GM10248 (cell line): ENCODE measurements at regions not wholly inside any gene's neighbourhood (a gene's known extent, or its start where the extent isn't known, plus 50 kb on each side); places are given as distances from the start of the nearest gene placed in this dataset.

Experiments used
- CTCF ChIA-PET: fragments of 300-600 bp; sonication (Branson Sonifier 250); formaldehyde crosslinking; extraction: SDS; loops from one replicate; lab custom pipeline; 2021; ENCODE audit warnings: antibody characterized with exemption; lab: Yijun Ruan, JAX
- POLR2A ChIA-PET: fragments of 350-650 bp; sonication (Branson Sonifier 250); formaldehyde crosslinking; extraction: SDS; loops from one replicate; lab custom pipeline; 2020; ENCODE audit warnings: antibody characterized with exemption; lab: Yijun Ruan, JAX
- DNase-seq: peaks from one replicate; pipeline ENCODE4 v3.0.0; 2012; ENCODE audit errors: extremely low spot score
- TF ChIP-seq, protein P1 (sequence below): IDR thresholded peaks from 2 replicates; pipeline ENCODE4 v1.5.1; 2012; ENCODE audit warnings: mild to moderate bottlenecking, low read depth; ENCODE audit errors: extremely low read depth, missing control alignments, control extremely low read depth

DNA sequence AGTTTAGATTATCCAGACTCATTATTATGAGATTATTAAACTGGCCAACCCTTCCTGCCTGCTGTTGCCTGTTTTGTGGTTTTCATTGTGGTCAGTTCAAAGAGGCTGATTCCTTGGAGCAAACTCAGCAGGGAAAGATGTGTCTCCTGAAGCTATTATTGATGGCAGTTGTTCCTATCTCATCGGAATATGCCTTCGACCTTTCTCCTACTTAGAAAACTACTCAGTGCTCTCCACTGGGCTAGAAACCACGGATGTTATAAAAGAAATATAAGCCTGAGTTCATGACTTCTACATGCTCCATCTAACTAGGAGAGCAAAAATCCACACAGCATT is 80.2 kb upstream of the NAV2 start:
- ChIA-PET CTCF (interaction anchor here (1.0 kb wide), 1 partner anchor 21 kb away, joined by 3 read pairs; no protein-coding TSS in a partner anchor), POLR2A (no interaction called here)
- TF ChIP-seq, protein P1, sequence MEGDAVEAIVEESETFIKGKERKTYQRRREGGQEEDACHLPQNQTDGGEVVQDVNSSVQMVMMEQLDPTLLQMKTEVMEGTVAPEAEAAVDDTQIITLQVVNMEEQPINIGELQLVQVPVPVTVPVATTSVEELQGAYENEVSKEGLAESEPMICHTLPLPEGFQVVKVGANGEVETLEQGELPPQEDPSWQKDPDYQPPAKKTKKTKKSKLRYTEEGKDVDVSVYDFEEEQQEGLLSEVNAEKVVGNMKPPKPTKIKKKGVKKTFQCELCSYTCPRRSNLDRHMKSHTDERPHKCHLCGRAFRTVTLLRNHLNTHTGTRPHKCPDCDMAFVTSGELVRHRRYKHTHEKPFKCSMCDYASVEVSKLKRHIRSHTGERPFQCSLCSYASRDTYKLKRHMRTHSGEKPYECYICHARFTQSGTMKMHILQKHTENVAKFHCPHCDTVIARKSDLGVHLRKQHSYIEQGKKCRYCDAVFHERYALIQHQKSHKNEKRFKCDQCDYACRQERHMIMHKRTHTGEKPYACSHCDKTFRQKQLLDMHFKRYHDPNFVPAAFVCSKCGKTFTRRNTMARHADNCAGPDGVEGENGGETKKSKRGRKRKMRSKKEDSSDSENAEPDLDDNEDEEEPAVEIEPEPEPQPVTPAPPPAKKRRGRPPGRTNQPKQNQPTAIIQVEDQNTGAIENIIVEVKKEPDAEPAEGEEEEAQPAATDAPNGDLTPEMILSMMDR: no peak
- no peak for DNase-seq

GRCh38 chr11:19631712-19632498 is 80.7 kb upstream of the NAV2 start:
- POLR2A ChIA-PET: no interaction called here
- CTCF ChIA-PET: interaction anchor here (1.0 kb wide), 1 partner anchor 21 kb away, joined by 3 read pairs; no protein-coding TSS in a partner anchor
- no peak for DNase-seq
- TF ChIP-seq, protein P1: no peak

GRCh38 chr11:19628018-19628417 is 84.6 kb upstream of the NAV2 start:
- ChIA-PET POLR2A (no interaction called here), CTCF (no interaction called here)
- no peak for DNase-seq
- TF ChIP-seq, protein P1: no peak

GRCh38 chr11:19627566-19627965 is 85.1 kb upstream of the NAV2 start:
- DNase-seq: no peak
- TF ChIP-seq, protein P1: no peak
- CTCF ChIA-PET: no interaction called here
- POLR2A ChIA-PET: no interaction called here

- ChIA-PET CTCF (interaction anchor here (0.7 to 2.2 kb wide), 5 partner anchors 9 to 35 kb away, joined by 3 to 8 read pairs (median 3); no protein-coding TSS in a partner anchor), POLR2A (no interaction called here)
- TF ChIP-seq, protein P1: no peak
- DNase-seq: no peak
These were observed 87.2 kb upstream of the NAV2 start for GRCh38 chr11:19625438-19625837.

DNA sequence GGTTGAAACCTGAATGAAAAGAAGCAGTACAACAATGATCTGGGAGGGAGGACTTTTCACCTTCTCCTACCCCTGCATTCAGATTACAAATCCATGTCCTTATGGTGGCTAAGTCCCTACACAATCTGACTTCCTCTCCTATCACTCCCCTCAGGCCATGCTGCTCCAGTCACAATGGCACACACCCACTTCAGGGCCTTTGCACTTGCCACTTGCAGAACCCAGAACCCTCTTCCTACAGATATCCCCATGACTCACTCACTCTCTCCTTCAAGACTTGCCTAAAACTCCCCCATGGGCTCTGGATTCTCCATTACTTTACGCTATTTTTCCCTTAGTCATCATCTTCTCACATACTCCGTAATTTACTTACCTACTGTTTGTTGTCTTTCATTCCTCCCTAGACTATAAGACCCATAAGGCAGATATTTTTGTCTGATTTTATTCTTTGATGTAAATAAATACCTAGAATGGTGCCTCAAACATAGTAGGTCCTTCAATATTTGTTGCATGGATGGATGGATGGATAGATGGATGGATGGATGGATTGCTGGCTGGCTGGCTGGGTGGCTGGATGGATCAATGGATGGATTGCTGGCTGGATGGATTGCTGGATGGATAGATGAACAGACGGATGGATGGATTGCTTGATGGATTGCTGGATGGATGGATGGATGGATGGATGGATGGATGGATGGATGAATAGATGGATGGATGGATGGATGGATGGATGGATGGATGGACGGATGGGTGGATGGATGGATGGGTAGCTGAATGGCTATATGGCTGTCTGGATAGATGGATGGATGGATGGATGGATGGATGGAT is 94.7 kb upstream of the NAV2 start:
- ChIA-PET CTCF (no interaction called here), POLR2A (no interaction called here)
- no peak for DNase-seq
- TF ChIP-seq, protein P1: no peak
